GM18951 (cell line): ENCODE measurements at regions not wholly inside any gene's neighbourhood (a gene's known extent, or its start where the extent isn't known, plus 50 kb on each side); places are given as distances from the start of the nearest gene placed in this dataset.

Experiments used
- POLR2A ChIP-seq: IDR thresholded peaks from 4 replicates; pipeline ENCODE4 v1.6.1; 2011; ENCODE audit warnings: mild to moderate bottlenecking; ENCODE audit not compliant: insufficient read length, insufficient read depth; ENCODE audit errors: extremely low read depth
- in situ Hi-C: fragments of 300-500 bp; cut with MboI; formaldehyde crosslinking; loops from one replicate; pipeline ENCODE4 v1.12.0; 2022; ENCODE audit warnings: low sequenced_read_pairs, mixed read lengths, inconsistent platforms; ENCODE audit not compliant: unreplicated experiment

GRCh38 chr15:70264014-70264582 is 166.4 kb upstream of the TLE3 start:
- in situ Hi-C loops: no loop called here
- TF ChIP-seq POLR2A: no peak

- no peak for TF ChIP-seq POLR2A
- in situ Hi-C loops: no loop called here
Measured at GRCh38 chr15:70262591-70263274, 165.0 kb upstream of the TLE3 start.

GRCh38 chr15:70262171-70262570 is 164.5 kb upstream of the TLE3 start:
- in situ Hi-C loops: no loop called here
- TF ChIP-seq POLR2A: no peak

GRCh38 chr15:70261083-70261482 is 163.4 kb upstream of the TLE3 start:
- in situ Hi-C loops: no loop called here
- no peak for TF ChIP-seq POLR2A

GRCh38 chr15:70260580-70260979 is 162.9 kb upstream of the TLE3 start:
- in situ Hi-C loops: no loop called here
- TF ChIP-seq POLR2A: no peak

GRCh38 chr15:70259640-70260508 is 162.2 kb upstream of the TLE3 start:
- in situ Hi-C loops: no loop called here
- no peak for TF ChIP-seq POLR2A

GRCh38 chr15:70259028-70259424 is 161.3 kb upstream of the TLE3 start:
- in situ Hi-C loops: no loop called here

GRCh38 chr15:70258369-70259027 is 160.8 kb upstream of the TLE3 start:
- TF ChIP-seq POLR2A: peak; percentile 31
- in situ Hi-C loops: no loop called here

More at GRCh38 chr15:70259028-70259424, 161.3 kb upstream of the TLE3 start:
- peak; percentile 4 for TF ChIP-seq POLR2A

GRCh38 chr15:70257573-70258248 is 160.0 kb upstream of the TLE3 start:
- in situ Hi-C loops: no loop called here
- no peak for TF ChIP-seq POLR2A

GRCh38 chr15:70257047-70257446 is 159.3 kb upstream of the TLE3 start:
- in situ Hi-C loops: no loop called here
- no peak for TF ChIP-seq POLR2A

GRCh38 chr15:70254311-70254869 is 156.7 kb upstream of the TLE3 start:
- in situ Hi-C loops: no loop called here
- TF ChIP-seq POLR2A: no peak

- TF ChIP-seq POLR2A: no peak
- in situ Hi-C loops: no loop called here
Measured at GRCh38 chr15:70253461-70254156, 155.9 kb upstream of the TLE3 start.
